Stimulated activated CD8-positive, alpha-beta memory T cell treated with anti-CD3 and anti-CD28 coated beads, Interleukin-7, amount 100 ng/mL, for 24 hours (primary cell): ENCODE measurements at regions not wholly inside any gene's neighbourhood (a gene's known extent, or its start where the extent isn't known, plus 50 kb on each side); places are given as distances from the start of the nearest gene placed in this dataset.

Experiments used
- DNase-seq: peaks from one replicate; pipeline ENCODE4 v3.0.0-alpha.2; 2020; ENCODE audit warnings: low read depth

DNA sequence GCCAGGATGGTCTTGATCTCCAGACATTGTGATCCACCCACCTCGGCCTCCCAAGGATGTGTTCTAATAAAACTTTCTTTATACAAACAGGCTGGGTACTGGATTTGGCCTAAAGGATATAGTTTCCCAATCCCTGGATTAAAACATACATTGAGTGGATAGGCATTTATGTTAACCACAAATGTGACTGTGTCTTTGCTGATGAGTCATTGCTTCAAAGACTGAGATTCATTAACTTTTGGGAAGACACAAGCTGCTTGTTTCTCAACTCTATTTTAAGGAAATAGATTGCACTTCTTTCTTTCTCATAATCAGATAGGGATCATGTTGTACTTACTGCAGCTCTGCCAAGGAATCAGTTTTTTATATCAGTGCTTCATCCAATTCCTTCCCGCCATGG is 131.3 kb upstream of the AGA start:
- DNase-seq, result no peak

DNA sequence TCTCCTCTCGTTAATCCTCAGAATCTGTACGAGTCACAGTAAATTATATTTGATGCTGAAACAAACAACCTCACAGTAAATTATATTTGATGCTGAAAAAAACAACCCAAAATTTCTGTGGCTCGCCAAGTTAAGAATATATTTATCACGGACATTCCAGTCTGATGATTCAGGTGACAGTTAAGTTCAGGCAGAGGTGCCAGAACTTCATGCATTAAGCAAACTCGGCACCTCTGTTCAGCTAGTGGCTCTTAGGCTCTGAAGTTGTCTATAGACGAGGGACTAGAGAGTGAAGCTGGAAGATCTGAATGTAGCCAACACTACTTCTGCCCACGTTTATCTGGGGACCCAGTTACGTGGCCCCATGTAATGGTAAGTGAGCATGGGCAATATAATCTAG is 132.2 kb upstream of the AGA start:
- no peak for DNase-seq

GRCh38 chr4:177579649-177580048 is 137.4 kb upstream of the AGA start:
- no peak for DNase-seq

DNA sequence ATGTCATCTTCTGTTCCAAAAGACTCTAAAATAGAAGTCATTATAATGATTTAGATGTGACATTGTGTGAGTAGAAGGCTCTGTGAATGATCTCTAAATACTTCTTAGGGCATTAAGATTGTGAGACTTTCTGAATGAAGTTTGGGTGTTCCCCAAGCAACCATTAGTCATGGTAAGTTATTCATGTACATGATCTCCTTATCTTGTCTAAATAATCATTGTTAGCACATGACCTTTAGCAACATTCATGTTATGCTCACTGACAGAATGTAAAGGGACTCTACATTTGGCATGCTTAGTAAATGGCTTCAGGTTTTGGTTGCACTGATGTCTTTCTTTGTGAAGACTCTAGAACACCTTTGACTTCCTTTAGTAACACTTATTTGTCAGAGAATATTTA is 140.8 kb upstream of the AGA start:
- no peak for DNase-seq

GRCh38 chr4:177587989-177588388 is 145.8 kb upstream of the AGA start:
- DNase-seq, result no peak

GRCh38 chr4:177595386-177595785 is 153.1 kb upstream of the AGA start:
- no peak for DNase-seq

DNA sequence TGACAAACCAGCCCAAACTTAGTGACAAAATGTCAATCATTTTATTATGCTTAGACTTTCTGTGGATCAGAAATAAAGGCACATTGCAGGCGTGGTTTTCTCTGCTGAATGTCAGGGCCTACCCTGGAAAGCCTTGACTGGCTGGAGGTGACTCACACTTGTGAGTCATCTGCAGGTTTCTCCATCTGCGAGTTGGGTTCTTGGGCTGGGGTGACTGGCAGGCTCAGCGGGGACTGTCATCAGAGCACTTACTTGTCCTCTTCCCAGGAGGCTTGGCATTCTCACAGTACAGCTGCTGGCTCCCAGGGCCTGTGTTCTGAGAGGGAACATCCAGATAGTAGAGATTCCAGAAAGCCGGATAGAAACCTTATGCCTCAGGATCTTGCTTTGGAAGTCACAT is 153.8 kb upstream of the AGA start:
- DNase-seq, result no peak

- DNase-seq, result no peak
Observed at GRCh38 chr4:177596991-177597390, 154.8 kb upstream of the AGA start.

DNA sequence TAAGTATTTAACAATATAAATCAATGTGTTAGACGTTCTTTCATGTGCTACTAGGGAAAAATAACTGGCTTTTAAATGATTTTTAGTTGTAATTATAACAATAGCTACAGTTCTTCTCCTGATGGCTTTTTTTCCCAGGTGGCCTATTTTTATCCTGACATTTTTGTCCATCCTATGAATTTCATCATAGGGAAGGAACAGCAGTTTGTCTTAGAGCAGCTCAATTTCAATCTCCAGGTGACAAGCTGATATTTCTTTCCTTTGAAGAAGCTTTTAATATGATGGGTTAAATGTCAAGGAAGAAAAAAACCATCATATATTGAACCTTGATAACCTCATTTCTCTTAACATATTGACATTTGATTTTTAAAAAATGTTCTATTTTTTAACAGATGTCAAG is 163.0 kb upstream of the AGA start:
- no peak for DNase-seq

GRCh38 chr4:177607111-177607573 is 164.9 kb upstream of the AGA start:
- no peak for DNase-seq

- no peak for DNase-seq
Observed at GRCh38 chr4:177611974-177612664, 169.9 kb upstream of the AGA start.

DNA sequence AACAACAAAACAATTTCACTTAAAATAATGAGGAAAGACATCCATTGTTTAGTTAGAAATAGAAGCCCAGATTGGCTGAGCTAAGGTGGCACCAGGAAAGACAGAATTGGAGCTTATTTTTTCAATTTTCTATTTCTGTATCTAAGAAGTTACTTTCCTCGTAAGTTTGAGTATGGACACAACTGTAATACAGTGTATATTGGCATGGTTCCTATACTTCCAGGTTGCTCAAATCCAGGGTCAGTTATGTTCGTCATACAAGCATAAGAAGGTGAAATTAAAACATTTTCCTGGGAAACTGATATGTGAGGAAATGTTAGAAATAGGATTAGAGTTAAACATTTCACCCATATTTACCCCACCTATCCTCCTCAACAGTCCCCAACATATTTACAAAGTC is 170.4 kb upstream of the AGA start:
- DNase-seq, result no peak

- no peak for DNase-seq
Observed at GRCh38 chr4:177632481-177632880, 190.2 kb upstream of the AGA start.

DNA sequence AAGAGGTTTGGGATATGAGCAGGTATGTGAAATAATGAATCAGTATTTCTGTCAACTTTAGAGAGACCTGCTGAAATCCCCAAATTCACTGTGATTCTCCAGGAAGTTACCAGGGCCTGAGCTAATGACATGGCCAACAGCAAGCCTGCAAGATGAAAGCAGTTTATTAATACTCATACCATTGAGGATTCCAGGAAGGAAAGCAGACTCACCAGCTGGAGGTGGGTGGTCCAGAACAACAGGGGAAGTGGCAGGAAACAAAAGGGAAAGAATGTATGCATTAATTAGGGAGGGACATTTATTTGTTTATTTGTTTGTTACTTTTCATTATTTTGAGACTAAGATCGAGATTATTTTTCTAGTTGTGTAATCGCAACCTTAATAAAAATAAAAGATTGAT is 196.6 kb upstream of the AGA start:
- no peak for DNase-seq

DNA sequence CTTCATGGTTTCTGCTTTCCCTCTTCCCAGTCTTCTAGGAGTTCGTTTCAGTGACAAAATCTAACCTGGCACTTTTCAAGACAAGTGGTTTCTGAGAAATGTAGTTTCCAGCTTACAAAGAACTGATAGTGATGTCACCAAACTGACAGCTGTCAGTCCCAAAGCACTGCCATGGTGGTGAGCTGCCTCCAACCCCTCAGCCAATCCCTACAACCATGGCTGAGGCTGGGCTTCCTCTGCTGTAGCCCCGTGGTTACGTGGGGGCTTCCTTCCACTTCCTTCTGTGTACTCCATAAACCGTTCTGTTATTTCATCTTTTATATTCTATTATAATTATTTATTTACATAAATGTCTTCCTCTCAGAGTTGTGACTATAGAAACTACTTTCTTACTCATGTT is 198.6 kb upstream of the AGA start:
- no peak for DNase-seq

DNA sequence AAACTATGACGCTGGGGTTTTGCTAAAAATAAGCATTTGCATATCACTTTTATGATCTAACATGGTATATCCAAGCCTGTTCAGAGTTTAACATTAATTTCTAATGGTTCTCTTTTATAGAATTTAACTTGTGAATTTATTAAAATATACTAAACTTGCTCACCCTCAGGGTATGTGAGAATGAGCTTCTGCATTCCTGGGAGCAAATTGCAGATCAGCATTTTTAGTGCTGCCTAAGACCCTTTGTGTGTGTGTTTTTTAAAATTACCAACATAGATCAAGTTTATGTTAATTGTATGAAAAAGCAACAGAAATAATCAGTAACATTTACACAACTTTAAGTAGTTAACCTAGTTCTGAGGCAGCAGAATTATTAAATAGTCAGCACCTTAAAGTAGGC is 218.0 kb upstream of the AGA start:
- DNase-seq, result no peak

GRCh38 chr4:177667687-177668086 is 225.4 kb upstream of the AGA start:
- DNase-seq, result no peak

GRCh38 chr4:177671387-177671786 is 229.2 kb upstream of the AGA start:
- DNase-seq, result no peak

- DNase-seq, result no peak
Observed at GRCh38 chr4:177671845-177672244, 229.6 kb upstream of the AGA start.

GRCh38 chr4:177673985-177674489 is 231.8 kb upstream of the AGA start:
- no peak for DNase-seq

- no peak for DNase-seq
Observed at GRCh38 chr4:177680308-177680707, 238.1 kb upstream of the AGA start.

- no peak for DNase-seq
Observed at GRCh38 chr4:177681902-177682301, 239.7 kb upstream of the AGA start.

DNA sequence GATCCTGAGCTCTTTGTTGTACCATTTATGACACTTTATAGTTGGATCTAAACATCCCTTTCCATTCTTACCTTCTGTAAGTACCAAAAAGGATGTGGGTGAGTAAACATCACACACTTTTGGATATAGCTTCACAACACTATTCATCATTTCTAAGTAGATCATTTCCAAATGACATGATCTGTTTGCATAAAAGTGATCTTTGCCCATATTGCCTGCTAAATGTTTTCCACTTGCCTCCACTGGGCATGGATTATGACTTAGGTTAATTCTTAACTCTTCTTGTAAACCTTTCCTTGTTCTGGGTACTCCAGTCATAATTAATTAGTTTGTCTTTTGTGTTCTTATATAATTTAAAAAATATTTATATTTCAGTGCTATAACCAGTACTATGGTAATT is 244.9 kb upstream of the AGA start:
- DNase-seq, result no peak

- DNase-seq, result no peak
Observed at GRCh38 chr4:177692907-177693306, 250.7 kb upstream of the AGA start.
